NCI-H526 (cell line): ENCODE measurements at regions not wholly inside any gene's neighbourhood (a gene's known extent, or its start where the extent isn't known, plus 50 kb on each side); places are given as distances from the start of the nearest gene placed in this dataset.
"Not testable (repeated sequence)": the region's sequence is repeated elsewhere in the genome, so short reads cannot be mapped to it uniquely, and the experiment has no call there.

Experiments
- DNase-seq, 2 experiments: peaks; one replicate each; lab custom pipeline; 2025; lab: John Stamatoyannopoulos, UW

- not testable (repeated sequence) for DNase-seq
These were observed 89.5 kb upstream of the POMZP3 start for GRCh38 chr7:76716551-76716950.

GRCh38 chr7:76712926-76713325 is 85.8 kb upstream of the POMZP3 start:
- not testable (repeated sequence) for DNase-seq

GRCh38 chr7:76711648-76712047 is 84.6 kb upstream of the POMZP3 start:
- DNase-seq: peak in 1 of 2 experiments; percentile 13

GRCh38 chr7:76709703-76710102 is 82.6 kb upstream of the POMZP3 start:
- not testable (repeated sequence) for DNase-seq

GRCh38 chr7:76708446-76708845 is 81.4 kb upstream of the POMZP3 start:
- DNase-seq: not testable (repeated sequence)

GRCh38 chr7:76703815-76704214 is 76.7 kb upstream of the POMZP3 start:
- not testable (repeated sequence) for DNase-seq

- DNase-seq: not testable (repeated sequence)
These were observed 59.2 kb upstream of the POMZP3 start for GRCh38 chr7:76686277-76686676.

- not testable (repeated sequence) for DNase-seq
These were observed 57.7 kb upstream of the POMZP3 start for GRCh38 chr7:76684737-76685136.

GRCh38 chr7:76683631-76684030 is 56.6 kb upstream of the POMZP3 start:
- peak in 1 of 2 experiments; percentile 40 for DNase-seq

- peak in 1 of 2 experiments; percentile 49 for DNase-seq
These were observed 54.7 kb upstream of the POMZP3 start for GRCh38 chr7:76681810-76682209.

- DNase-seq: not testable (repeated sequence)
These were observed 52.1 kb upstream of the POMZP3 start for GRCh38 chr7:76679174-76679573.

- not testable (repeated sequence) for DNase-seq
These were observed 51.4 kb upstream of the POMZP3 start for GRCh38 chr7:76678500-76678899.

- not testable (repeated sequence) for DNase-seq
These were observed 49.8 kb upstream of the POMZP3 start for GRCh38 chr7:76676890-76677289.
